Glomerular visceral epithelial cell (primary cell): ENCODE measurements at regions not wholly inside any gene's neighbourhood (a gene's known extent, or its start where the extent isn't known, plus 50 kb on each side); places are given as distances from the start of the nearest gene placed in this dataset.

Source experiments
- DNase-seq: peaks from one replicate; pipeline ENCODE4 v3.0.0-alpha.2; 2016; ENCODE audit errors: extremely low spot score

DNA sequence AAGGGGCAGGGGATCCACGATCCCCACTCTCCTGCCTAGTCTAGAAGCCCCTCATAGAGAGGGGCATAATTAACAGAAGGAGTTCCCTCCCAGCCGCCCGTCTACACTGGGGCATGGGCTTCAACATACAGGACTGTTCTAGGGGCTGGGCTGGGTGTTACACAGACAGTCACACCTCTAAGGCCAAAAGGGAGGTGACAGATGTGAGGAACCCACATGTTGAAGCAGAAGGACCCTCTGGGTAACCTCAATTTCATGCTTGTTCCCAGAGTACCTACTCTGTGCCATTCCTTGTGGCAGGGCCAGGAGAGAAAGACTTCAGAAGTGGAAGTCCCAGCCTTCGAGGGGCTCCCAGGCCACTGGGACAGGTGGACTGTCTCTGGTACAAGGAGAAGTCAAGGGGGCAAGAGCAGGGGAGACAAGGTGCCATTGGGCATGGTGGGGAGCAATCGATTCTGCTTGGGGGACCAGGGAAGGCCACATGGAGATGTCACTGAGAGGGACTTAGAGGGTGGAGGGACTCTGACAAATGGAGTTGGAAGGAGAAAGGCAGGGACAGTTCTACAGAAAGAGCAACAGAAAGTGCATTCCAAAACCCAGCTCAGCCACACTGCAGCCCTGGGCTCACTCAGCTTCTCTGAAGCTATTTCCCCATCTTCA is 71.3 kb downstream of the CPN2 start:
- no peak for DNase-seq

DNA sequence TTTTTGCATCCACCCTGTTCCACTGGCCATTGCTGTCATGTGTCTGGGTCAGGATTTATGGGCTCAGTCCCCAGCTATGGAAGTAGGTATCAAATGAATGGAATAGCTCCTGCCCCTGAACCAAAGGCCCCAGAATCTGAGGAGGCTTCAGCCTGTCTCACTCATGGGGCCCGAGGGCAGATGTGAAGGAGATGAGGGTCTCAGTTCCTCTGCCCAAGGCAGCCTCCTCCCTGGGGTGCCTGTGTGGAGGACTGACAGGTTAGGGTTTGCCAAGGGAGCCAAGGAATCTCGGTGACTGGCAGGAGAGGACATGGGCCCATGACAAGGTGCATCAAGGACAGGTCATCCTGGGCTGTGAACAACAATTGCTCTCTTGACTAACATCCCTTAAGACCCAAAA is 70.4 kb downstream of the CPN2 start:
- DNase-seq: no peak

DNA sequence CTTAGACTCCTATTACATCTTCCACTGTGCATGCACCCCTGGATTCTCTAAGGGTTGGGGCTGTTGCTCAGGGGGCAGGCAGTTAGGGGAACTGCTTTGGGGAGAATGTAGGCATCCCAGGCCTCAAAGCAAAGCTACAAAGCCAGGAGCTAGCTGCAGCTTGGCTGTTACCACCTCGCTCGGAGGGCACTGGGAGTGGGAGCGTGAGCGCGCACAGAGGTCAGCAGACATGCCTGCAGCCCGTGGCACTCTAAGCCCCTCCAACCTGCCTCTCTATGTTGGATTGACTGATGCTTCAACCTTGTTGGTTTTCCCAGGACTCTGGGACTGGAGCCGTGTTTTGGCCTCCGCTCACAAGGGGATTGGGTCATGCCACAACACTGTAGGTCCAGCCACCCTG is 69.8 kb downstream of the CPN2 start:
- no peak for DNase-seq

DNA sequence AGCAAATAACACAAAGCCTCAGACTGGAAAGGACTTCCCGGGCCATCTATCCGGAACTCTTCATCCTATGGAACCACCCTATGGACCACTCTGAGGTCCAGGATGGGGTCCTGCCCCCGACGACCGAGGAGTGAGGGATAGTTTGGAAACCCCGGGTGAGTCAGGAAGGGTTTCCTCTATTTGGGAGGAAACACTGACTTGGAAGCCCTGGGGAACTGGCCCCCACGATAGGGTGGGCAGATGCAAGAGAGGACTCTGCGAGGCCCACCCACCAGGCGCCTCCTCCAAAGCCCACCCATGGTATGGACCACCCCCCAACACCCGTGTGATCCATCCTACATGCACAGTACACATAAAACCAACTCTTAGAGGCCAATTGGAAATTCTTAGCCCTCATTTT is 69.4 kb downstream of the CPN2 start:
- no peak for DNase-seq

DNA sequence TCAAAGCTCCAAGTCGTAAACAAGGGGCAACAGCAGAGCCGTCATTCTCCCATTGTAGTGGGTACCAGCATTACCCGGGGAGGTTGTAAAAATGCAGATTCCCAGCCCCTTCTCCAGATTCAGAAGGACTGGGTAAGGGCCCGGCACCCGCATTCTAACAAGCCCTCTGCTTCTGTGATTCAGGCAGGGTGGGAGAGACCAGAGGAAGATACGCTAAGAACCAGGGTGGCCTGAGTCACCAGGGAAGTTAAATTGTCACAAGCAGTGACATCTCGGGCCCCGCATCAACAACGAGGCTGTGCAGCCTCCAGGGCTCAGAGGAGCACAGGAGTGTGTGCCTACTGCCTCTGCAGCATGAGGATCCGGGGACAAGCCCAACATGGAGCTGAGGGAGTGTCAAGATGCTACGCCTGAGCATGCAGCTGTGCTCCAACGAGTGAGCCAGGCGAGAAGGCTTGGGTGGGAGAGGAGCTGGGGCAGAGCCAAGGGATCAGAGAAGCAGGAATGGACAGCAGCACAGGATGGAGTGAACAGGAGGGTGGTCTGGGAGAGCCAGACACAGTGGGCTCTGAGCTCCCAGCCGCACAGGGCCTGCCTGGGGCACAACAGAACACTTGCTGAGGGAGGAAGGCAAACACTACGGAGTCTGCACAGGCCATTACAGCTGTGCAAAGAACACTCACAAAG is 68.5 kb downstream of the CPN2 start:
- DNase-seq: no peak

DNA sequence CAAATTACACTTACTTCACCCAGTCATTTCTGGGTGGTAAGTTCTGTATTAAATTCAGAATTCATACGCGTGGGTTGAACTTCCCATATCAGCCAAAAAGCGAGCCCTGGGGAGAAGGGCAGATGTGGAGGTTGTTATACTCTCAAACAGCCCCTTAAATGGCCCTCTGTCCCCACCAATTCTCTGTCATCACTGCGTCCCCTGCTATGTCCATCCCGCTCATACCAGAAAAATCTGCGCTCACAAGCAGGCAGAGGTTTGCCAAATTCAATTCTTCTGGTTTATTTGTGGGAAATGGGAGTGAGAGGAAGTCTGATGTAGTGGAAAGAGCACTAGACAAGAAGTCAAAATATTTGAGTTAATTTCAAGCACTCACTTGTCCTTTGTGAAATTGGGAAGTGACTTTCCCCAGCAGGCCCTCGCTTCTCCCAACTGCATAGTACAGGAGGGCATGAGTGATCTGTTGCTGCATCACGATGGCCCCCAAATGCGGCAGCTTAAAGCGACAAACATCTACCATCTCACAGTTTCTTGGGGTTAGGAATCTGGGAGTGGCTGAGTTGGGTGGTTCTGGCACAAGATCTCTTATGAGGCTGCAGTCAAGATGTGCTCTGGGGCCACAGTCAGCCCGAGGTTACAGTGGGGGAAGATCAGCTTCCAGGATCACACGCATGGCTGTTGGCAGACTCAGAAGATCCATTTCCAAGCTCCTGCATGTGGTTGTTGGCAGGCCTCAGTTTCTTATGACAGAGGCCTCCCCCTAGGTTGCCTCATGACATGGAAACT is 67.7 kb downstream of the CPN2 start:
- DNase-seq: no peak

DNA sequence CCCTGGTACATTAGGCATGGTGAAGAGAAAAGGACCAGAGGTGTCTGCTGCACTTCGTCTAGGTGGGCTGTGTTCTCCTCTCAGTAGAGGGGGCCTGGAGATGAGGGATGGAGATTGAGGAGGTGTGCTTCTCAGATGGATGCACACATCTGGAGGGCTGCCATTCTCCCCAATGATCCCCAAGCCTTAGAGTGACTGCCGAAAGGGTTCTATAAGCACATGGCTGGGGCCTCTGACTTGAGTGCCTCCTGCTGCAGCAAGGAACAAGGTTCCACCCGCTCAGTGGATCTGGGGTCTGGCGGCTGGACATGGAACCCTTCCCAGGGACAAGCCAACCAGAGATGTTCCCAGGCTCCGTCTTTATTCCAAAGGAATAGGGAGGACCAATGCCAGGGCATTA is 66.8 kb downstream of the CPN2 start:
- no peak for DNase-seq

DNA sequence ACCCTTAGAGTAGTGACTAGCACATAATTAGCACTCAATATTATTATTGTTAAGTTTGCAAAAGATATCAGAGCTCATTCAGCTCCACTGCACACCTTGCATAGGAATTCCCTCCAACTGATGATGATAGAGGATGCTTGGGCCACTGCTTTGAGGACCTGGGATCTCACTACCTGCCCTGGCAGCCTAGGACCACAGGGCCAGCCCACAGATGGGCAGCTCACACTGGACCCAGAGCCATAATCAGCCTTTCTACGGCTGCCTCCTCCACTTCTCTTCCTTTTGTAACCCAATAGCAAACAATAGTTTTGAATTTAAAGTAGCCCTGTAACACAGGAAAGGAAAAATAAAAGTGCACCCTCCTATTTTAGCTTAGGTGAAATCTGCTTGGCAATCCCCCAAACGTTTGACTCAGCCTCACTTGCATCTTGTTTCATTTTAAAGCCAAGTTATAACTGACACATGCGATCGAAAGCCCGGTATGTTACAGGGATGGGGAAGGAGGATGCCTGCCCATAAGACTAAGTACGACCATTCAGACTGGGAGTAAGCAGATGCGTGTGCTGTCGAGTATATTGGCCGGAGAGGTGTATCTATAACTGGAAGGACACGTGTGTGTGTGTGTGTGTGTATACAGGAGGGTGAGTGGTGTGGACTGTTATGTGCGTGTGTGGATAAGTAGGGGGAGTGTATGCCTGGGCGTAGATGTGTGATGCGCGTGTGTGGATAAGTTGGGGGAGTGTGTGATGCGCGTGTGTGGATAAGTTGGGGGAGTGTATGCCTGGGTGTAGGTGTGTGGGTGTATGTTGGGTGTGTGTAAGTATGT is 65.9 kb downstream of the CPN2 start:
- DNase-seq: no peak

DNA sequence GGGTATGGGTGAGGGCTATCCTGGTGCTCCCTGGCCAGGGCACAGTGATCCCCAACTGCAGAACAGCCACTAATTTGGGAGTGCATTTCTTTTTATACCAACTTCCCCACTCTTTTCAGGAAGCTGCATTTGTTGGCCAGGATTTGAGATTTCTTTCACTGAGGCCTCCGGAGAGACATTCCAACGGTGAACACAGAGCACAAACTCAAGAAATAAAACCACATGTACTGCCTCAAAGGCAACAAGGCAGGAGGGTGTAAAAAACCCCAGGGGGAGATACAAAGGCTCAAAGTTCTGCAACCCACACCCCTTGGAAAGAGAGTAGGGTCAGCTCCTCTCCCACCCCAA is 65.3 kb downstream of the CPN2 start:
- DNase-seq: no peak

DNA sequence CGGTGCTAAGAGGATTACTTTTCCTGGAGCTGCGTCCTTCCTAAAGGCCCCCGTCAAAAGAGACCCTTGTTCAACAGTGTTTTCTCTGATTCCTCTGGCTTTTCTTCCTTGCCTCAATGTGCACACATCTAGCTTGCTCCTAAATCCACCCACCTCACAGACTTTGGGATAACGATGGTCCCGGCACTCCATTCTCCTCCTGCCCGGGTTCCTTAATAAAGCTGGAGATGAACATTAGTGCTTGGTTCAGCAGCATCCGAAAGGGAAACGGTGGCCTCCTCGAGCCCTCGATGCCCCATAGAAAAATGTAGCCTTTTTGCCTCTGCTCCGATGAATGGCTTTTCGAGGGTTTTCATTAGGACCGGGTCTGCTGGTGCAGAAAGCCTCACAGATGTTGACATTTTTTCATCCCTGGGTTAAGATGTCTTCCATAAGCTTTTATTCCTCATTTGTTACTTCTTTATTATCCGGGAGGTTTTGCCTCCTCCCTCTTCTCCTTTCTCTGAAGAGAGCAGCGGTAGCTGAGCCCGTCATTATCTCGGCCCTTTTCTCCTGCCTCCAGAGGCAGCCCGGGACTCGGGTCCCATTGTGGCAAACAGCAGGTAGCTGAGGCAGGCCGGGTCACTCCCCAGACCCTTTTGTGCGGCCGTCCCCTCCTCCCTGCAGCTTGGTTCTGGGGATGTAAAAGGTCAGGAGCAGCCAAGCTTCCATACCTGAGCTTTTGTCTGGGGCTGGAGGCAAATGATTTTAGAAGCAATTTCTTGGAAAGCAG is 64.6 kb downstream of the CPN2 start:
- no peak for DNase-seq

DNA sequence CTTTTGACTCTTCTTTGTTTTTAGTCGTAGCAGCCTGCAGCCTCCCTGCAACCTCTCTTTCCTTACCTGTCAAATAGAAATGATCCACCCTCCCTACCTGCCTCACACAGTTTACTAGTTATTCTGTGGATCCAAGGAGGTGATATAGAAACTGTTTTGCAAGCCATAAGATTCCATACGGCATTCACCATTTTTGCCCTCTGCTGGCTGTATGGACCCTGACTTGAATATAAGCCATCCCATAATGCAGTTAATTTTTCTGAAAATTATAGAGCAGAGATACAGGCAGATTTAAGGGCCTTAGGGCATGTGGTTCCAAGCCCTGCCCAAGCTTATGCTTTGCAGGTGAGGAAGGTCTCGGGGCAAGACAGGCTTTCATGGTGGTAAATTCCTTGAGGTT is 63.8 kb downstream of the CPN2 start:
- no peak for DNase-seq

DNA sequence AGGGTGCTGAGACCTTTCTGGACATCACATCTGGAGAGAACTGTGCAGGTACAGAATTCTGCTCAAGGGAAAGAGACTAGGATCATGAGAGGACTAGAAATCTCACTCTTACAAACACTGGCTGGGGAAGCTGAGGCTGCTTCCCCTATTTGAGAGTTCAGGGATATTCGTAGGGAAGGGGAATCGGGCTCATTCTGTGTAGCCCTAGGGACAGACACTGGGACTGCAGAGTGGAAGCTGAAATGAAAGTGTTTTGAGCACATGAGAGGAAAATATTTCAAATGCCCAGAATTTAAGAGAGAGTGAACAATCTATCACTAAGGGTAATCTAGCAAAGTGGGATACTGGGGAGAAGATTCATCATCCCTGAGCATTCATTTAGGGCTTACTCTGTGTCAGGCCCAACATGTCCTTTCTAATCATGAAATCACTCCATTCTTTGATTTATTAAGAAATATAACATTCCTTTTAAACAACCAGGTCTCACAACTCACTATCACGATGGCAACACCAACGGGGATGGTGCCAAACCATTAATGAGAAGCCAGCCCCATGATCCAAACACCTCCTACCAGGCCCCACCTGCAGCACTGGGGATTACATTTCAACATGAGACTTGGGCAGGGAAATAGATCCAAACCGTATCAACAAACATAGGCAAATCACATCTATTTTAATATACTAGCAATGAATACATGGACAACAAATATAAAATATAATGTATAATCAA is 63.0 kb downstream of the CPN2 start:
- no peak for DNase-seq
